ENCODE measurements at regions not wholly inside any gene's neighbourhood (a gene's known extent, or its start where the extent isn't known, plus 50 kb on each side); places are given as distances from the start of the nearest gene placed in this dataset.
"Not testable (repeated sequence)": the region's sequence is repeated elsewhere in the genome, so short reads cannot be mapped to it uniquely, and the experiment has no call there.

DNA sequence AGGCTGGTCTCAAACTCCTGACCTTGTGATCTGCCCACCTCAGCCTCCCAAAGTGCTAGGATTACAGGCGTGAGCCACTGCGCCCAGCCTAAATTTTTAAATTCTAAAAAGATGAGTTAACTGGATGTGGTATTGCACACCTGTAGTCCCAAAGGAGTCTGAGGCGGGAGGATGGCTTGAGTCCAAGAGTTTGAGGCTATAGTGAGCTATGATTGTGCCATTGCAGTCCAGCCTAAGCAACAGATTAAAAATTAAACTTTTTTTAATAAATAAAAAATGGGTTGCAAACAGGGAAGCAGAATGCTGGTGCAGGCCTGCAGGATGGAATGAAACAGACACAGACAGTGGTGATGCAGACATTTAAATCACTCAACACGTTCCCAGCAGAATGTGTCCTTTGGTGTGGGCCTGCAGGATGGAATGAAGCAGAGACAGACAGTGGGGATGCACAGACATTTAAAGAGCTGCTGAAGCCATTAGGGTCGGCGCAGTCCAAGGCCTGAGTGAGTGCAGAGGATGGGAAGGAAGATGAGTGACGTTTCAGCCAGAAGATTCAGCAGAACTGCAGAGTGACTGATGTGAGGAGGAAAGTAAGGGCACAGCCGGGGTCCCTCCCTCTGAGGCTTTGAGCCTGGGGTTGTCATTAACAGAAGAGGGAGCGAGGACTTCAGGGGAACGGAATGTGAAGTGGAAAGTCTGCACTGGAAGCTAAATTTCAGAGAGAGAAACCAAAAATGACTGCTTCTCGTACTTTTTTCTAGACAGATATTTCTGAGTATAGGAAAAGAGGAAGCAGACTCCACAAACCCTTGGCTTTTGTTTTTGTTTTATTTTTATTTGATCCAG lies 117.5 kb downstream of the RIN2 start:
- no peak for DNase-seq

DNA sequence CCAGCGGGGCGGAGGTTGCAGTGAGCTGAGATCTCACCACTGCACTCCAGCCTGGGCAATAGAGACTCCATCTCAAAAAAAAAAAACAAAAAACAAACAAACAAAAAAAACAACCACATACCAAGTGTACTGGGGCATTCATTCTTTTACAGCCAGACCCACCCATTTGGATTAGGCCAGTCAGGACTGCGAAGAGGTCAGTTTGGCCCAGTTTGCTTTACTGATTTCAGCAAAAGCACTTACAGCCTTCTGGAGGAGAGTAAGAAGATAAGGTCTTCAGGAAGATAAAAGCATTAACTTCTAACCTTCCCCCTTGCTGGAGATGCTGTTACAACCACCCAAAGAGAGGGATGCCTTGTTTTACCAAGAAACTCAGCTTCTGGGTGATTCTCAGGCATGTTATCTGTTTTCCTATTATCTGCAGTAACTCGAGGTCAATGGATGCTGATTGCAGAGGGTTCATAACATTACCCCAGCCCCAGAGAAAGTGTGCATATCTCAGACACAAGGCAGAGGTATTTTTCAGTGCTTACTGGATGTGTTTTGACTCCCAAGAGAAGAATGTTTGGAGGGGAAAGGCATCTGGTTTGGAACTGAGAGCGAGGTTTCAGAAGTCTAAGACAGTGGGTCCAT lies 118.9 kb downstream of the RIN2 start:
- no peak for DNase-seq

DNA sequence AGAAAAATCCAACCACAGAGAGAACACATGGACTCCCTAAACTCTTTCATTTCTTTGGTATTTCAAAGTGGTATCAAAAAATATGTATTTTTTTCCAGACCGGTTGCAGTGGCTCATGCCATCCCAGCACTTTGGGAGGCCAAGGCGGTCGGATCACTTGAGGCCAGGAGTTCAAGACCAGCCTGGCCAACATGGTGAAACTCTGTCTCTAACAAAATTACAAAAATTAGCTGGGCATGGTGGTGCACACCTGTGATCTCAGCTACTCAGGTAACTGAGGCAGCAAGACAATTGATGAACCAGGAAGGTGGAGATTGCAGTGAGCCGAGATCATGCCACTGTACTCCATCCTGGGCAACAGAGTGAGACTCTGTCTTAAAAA lies 121.8 kb downstream of the RIN2 start:
- not testable (repeated sequence) for DNase-seq

DNA sequence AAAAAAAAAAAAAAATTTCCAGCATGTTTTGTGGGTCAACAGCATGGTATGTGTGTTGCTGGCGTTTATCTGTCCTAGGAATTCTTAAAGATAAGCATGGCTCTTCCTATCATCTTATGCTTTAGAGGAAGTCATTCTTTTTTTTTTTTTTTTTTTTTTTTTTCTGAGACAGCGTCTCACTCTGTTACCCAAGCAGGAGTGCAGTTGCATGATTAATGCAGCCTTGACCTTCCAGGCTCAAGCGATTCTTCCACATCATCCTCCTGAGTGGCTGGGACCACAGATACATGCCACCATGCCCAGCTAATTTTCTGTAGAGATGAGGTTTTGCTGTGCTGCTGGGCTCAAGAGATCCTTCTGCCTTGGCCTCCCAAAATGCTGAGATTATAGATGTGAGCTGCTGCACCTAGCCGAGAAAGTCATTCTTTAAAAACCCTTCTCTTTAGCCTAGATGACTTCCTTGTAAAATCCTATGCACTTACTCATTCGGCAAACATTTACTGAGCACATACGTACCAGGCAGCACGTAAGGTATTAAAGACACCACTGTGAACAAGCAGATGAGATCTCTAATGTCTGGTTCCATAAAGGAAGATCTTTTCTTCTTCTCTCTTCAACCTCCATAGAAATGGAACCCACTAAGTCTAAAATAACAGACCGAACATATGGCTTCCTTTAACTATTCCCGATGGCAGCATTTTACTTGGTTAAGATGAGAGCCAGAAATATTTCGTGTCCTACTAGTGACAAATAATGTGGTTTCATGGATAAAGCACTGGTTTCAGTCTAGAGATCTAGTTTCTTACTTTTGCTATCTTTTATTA lies 122.4 kb downstream of the RIN2 start:
- no peak for DNase-seq

DNA sequence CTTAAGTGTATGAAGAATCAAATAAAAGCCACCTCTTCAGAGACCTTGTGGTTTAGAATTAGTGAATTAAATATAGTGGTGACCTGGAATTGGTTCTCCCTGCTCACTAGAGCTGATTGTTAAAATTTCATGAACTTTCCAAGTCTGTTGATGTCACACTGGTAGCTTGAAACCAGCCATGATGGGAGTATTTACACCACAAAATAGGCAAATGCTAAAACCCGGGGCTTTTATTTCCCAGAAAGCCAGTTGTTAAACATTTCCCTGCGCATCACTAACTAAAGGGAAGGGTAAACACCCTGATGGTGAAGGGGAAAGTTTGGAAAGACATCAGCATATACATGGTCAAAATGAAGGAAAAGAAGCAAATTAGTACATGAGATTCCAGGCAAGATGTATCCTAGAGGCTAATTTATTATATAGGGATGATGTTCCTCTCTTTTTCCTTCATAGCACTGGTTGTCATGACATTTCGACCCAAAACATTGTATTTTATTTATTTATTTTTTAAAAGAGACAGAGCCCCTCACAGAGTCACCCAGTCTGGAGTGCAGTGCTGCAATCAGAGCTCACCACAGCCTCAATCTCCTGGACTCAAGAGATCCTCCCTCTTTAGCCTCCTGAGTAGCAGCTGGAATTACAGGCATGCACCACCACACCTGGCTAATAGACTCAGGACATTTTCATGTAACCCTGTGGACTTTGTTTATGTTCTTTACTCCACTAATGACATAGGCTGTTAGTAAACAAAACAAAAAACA lies 123.2 kb downstream of the RIN2 start:
- no peak for DNase-seq

DNA sequence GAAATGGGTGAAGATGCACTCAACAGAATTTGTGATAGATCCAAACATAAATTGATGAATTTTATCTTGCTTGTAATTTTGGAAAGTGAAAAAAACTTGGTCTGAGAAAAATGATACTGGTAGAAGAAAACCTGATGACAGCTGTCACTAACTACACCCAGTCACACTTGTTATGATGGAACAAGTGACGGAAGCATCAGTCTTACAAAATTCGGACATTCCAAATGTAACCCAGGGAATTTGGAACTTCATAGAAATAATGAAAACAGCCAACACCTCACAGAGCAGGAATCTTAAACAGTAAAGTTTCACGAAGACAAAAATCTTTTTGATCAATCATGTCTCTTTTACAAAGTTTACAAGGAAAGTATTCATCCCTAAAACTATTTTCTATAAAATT lies 123.9 kb downstream of the RIN2 start:
- no peak for DNase-seq

DNA sequence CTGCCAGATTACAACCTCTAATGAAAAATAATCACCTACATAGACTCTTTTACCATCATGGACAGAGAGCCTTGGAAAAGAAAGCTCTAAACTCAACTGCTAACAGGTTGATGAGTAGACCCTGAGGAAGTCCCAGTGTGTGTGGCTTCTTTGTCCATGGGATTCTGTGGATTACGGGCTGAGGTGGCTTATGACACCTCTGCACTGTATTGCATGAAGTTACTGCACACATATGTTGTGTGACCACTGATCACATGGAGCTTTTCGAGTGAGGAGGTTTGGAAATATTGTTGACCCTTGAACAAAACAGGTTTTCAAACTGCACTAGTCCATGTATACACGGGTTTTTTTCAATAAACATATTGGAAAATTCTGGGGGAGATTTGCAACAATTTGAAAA lies 124.4 kb downstream of the RIN2 start:
- no peak for DNase-seq

DNA sequence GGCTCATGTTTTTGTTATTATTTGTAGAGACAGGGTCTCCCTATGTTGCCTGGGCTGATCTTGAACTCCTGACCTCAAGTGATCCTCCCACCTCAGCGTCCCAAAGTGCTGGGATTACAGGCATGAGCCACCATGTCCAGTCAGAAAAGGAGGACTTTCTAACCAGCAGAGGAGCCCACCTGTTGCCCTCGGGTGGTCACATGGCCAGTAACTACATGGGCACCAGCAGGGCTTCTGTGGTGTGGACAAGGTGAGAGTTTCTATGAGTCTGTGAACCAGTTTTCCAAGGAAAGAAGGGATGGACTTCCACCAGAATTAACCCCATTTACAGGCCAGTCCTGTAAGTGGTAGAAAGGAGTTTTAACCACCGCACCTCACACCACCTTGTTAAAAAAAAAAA lies 125.4 kb downstream of the RIN2 start:
- DNase-seq, result no peak

DNA sequence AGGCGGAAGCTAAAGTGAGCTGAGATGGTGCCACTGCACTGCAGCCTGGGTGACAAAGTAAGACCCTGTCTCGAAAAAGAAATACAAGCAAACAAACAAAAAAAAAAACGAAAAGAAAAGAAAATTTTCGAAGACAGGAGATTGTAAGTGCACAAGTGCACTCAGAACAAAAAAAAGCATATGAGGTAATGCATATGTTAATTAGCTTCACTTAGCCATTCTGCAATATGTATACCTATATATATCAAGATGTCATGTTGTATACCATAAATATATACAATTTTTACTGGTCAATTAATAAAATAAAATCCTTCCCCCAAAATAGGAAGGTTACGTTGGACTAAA lies 127.5 kb downstream of the RIN2 start:
- no peak for DNase-seq

DNA sequence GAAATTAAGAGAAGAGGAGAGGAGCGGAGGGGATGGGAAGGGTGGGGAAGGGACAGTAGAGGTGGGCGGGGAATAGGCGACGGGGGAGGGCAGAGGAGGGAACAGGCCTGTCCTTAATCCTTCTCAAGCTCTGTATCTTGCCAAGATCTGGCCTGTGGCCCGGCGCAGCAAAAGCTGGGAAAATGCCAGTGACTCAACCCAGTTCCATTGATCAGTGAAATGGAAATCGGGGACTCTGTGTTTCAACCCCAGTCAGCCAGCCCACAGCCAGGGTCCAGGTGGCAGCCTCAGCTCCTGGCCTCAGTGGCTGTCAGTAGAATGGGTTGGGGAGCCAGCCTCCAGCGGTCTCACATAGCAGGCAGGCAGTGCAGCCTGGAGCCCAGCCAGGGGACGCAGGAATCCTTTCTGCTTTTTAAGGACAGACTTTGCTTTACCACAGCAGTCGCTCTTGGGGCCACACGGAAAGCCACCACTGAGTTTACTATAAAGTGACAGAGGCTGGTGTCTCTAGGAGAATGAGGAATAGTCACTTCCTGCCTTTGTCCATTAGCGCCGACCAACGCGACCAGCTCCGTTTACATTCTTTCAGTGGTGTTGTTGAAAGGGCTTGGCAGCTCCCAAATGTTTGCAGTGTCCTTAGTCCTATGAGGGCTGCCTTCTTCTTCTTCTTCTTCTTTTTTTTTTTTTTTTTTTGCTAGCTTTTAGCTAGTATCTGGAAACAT lies 128.0 kb downstream of the RIN2 start:
- DNase-seq, result no peak

DNA sequence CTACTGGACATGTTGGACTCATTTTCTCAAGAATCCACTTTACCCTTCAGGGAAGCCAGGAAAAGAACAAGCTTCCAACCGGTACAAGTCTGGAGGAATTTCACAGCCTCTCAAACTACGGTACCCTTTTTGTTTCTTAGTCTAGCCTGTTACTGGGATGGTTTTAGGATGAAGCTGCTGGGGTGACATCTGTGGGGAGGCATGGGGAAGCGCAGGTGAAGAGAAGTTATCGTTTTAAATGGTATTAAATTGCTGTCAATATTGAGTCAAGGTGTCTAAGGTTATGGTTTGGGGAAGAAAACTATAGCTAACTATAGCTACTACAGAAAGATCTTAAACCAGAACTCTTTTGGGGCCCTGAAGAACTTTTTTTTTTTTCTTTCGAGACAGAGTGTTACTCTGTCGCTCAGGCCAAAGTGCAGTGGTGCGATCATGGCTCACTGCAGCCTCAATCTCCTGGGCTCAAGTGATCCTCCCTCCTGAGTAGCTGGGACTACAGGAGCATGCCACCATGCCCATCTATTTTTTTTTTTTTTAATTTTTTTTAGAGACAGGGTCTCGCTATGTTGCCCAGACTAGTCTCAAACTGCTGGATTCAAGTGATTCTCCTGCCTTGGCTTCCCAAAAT lies 128.7 kb downstream of the RIN2 start:
- no peak for DNase-seq

DNA sequence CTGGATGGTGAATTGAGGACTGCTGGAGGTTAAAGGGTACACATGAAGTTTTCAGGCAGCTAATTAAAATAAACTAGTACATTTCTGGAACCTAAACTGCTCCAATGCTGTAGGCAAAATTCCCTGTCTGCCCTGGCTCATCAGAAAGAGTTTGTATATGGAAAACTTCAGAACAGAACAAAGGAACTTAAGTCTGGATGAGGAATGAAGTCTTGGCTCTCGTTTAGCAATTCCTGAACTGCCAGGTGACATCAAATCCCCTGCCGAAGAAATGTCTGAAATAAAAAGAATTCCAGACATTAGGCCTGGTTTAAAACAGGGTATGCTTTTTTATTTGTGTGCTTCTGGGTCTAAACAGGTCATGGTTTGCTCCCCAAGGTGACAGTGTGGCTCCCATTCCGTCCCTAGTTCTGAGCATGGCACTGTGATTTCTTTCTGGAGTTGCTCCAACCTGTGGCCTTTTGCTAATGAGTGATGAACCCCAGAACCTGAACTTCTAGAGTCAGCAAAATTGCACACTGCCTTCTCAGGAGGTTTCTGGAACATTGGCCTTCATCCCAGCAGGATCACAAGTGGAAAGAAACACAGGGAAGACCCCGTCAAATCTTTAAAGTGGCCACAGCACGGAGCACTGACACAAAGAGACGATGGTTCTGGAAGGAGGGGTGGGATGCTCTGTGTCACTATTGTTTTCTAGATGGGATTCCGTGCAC lies 129.4 kb upstream of the NAA20 start:
- DNase-seq, result no peak

DNA sequence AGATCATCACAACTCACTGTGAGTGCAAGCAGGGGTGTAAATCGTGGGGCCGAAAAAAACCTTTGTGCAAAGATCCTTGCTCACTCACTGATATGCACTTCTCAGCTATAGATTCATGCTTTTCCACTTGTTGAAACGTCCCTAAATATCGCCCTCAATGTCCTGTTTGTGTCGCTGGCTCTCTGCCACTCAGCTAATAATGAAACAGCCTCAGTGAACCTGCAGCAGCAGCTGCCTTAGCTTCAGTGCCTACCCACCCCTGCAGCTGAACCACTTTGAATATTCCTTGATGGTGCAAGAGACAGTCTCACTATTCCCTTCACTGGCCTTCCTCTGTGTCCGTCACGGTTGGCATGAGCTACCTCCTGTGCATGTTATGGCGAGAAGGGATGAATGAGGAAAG lies 128.9 kb upstream of the NAA20 start:
- DNase-seq, result no peak

DNA sequence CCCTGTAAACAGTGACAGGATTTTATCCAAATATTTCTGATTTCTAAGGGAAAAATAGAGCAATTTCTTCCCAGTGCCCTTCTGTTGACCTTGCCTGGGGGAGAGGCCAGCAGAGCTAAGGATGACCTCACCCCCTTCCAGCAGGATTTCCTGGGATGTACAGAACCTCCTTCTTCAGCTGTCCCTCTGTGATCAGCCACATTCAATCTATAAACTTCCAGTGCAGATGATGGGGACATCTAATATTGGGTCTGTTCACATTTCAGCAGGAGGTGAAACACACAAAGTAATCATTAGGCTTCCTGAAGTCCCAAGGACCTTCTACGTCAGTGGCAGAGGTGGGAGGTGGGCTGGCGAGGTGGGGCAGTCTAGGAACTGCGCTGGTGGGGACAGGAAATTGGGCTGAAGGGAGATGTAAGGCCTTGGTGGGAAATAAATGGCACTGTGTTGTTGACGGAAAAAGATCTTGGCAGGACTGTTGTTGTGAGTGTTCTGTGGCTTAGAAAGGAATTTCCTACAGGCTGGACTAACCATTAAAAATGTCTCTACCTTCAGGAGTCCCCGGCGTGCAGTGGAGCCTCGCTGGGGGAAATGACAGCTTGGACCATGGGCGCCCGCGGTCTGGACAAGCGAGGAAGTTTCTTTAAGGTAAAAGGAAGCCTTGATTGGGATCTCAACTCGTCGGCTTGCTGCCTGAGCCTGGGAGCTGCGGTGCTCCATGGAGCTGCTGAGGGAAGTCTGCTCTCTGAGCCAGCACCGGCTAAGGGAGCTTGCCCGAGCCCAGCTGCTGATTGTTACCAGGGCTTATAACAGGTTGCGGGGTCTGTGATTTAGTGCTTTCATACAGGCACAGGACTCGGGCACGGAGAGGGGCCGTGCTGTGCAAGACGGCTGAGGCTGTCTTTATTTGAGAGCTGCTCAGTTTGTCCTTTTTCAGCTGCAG lies 127.9 kb upstream of the NAA20 start:
- no peak for DNase-seq

DNA sequence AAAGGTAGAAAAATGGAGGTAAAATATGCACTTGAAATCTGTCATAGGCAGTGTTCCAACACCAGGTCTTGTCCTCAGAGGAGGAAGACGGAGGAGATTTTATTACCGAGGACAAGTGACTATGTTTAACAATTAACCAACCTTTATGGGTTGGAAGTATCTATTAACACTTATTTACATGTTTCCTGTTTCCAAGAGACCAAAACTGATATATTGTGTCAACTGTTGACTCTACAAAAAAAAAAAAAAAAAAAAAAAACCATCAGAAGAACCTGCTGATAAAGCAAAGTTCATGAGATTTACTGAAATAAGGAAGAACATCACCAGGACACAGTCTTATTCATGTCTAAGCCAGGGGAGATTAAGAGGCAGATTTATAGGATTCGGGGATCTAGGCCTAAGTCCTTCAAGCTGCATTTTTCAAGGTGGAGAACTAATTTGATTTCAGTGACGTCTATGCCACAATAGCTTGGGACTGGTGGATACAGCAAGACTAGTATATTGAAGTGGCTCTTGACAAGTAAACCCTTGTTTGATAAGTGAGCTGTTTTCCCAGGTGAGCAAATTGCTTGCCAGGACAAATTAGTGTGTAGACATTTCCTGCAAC lies 126.6 kb upstream of the NAA20 start:
- DNase-seq, result no peak

DNA sequence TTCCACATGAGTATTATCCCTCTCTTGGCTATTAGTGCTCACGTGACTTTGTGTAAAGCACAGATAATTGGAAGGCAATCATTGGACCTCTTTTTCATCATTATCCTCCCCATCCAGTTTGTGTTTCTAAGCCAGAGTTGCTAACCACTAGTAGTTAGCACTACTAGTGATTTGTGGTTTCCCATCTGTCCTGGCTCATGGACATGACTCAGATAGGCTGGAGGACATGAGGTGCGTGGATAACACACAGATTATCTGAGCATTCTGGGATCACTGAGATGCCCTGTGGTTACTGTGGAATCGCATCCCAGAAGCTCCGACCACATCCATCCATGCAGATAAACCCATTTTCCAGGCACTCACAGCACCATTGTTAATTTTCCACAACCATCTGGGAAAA lies 123.8 kb upstream of the NAA20 start:
- DNase-seq, result no peak

DNA sequence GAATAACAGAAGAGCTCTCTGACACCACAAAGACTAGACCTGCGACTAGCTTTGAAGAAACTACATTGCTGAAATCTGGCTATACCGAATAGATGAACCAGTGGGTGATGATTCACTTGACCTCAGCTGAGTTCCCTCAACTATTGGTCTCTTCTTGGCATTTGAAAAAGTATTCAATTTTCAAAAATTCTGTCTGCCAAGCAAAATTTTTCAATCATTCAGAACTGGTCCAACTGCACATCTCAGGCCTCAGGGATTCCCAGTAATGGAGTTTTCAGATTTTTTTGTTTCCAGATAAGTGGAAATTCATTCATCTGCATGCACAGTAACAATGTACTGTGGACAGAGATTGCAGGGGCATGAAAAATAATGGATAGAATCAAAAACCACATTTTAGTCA lies 121.4 kb upstream of the NAA20 start:
- DNase-seq, result no peak

DNA sequence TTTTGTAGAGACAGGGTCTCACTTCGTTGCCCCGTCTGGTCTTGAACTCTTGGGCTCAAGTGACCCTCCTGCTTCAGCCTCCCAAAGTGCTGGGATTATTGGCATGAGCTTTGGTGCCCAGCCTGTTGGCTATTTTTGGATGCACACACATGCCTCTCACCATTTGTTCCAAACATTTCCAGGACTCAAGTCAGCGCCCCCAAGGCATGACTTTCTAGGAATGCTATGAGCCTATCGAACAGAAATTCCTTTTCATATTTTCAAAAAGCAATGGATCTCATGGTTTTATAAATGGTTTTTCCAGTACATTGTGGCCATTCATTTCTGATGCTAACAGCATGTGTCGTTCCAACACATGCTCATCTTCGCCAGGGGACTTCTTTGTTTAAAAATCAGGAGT lies 119.3 kb upstream of the NAA20 start:
- no peak for DNase-seq

DNA sequence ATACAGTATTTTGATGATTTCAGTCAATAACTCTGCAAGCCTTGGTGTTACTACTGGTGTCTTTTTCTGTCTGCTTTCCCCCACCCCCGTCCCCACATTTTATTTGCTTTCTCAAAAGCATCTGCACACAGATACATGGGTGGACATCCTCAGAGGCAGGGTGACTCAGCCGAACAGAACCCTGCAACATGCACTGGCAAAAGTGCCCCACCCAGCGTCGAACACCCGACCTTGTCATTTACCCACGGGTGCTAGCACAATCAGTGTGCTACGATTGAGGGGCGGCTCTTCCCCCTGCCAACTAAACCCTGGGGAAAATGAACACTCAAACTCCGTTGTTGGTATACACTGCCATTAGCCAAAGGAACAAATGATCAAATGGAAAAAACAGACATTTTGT lies 115.9 kb upstream of the NAA20 start:
- DNase-seq, result no peak

Data from activated CD4-positive, alpha-beta T cell treated with anti-CD3 and anti-CD28 coated beads for 4 hours (primary cell).